Spleen (tissue), 7 donors: ENCODE measurements at regions not wholly inside any gene's neighbourhood (a gene's known extent, or its start where the extent isn't known, plus 50 kb on each side); places are given as distances from the start of the nearest gene placed in this dataset.

Experiments
- CTCF ChIP-seq, 11 experiments: fragments of 200-600 bp in 7 of 11; fragments of 450-650 bp in 4 of 11; sonication (generic) in 4 of 11; IDR thresholded peaks in 8 of 11; conservative IDR thresholded peaks in 3 of 11; 1 replicate in 7 of 11; 2 replicates in 4 of 11; pipeline versions ENCODE4 v1.4.0 to v1.8.0; 2016 to 2021; ENCODE audit warnings: antibody characterized with exemption in 11 of 11, inconsistent platforms in 4 of 11, mild to moderate bottlenecking in 1 of 11
- POLR2A ChIP-seq, 3 donors: fragments of 450-650 bp; IDR thresholded peaks; one replicate each; pipeline ENCODE4 v1.5.1; 2017; ENCODE audit warnings: antibody characterized with exemption in 3 of 3, mild to moderate bottlenecking in 1 of 3
- donor health status: DM: no; HTN: no; CAD: no; lungs with moderate emphysema.
- donor health status: DM: no; HTN: no; CAD: no.
- donor health status: DM: no; HTN: no; CAD: no.

- TF ChIP-seq POLR2A (IDR thresholded peaks at IDR 0.05): no peak
- TF ChIP-seq CTCF (IDR thresholded peaks at IDR 0.05 in 8 of 11, conservative IDR thresholded peaks at IDR 0.05 in 3 of 11): no peak
Observed at GRCh38 chr13:104198801-104199200, 1132.6 kb upstream of the SLC10A2 start.
